Adrenal gland (tissue), 5 donors: ENCODE measurements at regions not wholly inside any gene's neighbourhood (a gene's known extent, or its start where the extent isn't known, plus 50 kb on each side); places are given as distances from the start of the nearest gene placed in this dataset.

ENCODE experiments used
- POLR2A ChIP-seq, 2 donors: fragments of 450-650 bp; IDR thresholded peaks; one replicate each; pipeline ENCODE4 v1.6.1; 2017; ENCODE audit warnings: antibody characterized with exemption in 2 of 2, mild to moderate bottlenecking in 2 of 2, moderate library complexity in 1 of 2
- TF ChIP-seq, protein P1 (sequence below), 6 experiments: fragments of 450-650 bp in 4 of 6; fragments of 200-600 bp in 2 of 6; sonication (generic) in 1 of 6; IDR thresholded peaks; 1 replicate in 5 of 6; 2 replicates in 1 of 6; pipeline versions ENCODE4 v1.5.1 to v1.8.0; 2016 to 2021; ENCODE audit warnings: antibody characterized with exemption in 6 of 6, mild to moderate bottlenecking in 2 of 6, moderate library complexity in 1 of 6
- donor health status: DM: no; HTN: no; CAD: no.

- TF ChIP-seq, protein P1, sequence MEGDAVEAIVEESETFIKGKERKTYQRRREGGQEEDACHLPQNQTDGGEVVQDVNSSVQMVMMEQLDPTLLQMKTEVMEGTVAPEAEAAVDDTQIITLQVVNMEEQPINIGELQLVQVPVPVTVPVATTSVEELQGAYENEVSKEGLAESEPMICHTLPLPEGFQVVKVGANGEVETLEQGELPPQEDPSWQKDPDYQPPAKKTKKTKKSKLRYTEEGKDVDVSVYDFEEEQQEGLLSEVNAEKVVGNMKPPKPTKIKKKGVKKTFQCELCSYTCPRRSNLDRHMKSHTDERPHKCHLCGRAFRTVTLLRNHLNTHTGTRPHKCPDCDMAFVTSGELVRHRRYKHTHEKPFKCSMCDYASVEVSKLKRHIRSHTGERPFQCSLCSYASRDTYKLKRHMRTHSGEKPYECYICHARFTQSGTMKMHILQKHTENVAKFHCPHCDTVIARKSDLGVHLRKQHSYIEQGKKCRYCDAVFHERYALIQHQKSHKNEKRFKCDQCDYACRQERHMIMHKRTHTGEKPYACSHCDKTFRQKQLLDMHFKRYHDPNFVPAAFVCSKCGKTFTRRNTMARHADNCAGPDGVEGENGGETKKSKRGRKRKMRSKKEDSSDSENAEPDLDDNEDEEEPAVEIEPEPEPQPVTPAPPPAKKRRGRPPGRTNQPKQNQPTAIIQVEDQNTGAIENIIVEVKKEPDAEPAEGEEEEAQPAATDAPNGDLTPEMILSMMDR (IDR thresholded peaks at IDR 0.05): no peak
- TF ChIP-seq POLR2A (IDR thresholded peaks at IDR 0.05): no peak
These were observed 1250.7 kb downstream of the RAPGEF2 start for GRCh38 chr4:160353548-160353947.
